Esophagus squamous epithelium (tissue), 5 donors: ENCODE measurements at regions not wholly inside any gene's neighbourhood (a gene's known extent, or its start where the extent isn't known, plus 50 kb on each side); places are given as distances from the start of the nearest gene placed in this dataset.

Experiments
- DNase-seq: peaks from one replicate; lab custom pipeline; 2025; lab: John Stamatoyannopoulos, UW
- H3K27ac ChIP-seq, 4 donors: fragments of 200-600 bp; sonication (generic); one replicate each; pipeline ENCODE4 v1.5.1; 2016 to 2019; ENCODE audit warnings: mild to moderate bottlenecking in 1 of 4
- H3K27me3 ChIP-seq, 4 donors: fragments of 200-600 bp; sonication (generic); 1 replicate in 3 of 4; 2 replicates in 1 of 4; pipeline versions ENCODE4 v1.5.1 to v1.6.0; 2017 to 2021; ENCODE audit warnings: antibody characterized with exemption in 1 of 4
- H3K36me3 ChIP-seq, 3 donors: fragments of 200-600 bp; sonication (generic); one replicate each; pipeline ENCODE4 v1.5.1; 2016 to 2019
- H3K4me1 ChIP-seq, 3 donors: fragments of 200-600 bp; sonication (generic); one replicate each; pipeline ENCODE4 v1.5.1; 2017 to 2019
- H3K4me3 ChIP-seq, 4 donors: fragments of 200-600 bp; sonication (generic); 1 replicate in 3 of 4; 2 replicates in 1 of 4; pipeline ENCODE4 v1.5.1; 2016 to 2019; ENCODE audit warnings: mild to moderate bottlenecking in 2 of 4, moderate library complexity in 1 of 4
- H3K9me3 ChIP-seq, 3 donors: fragments of 200-600 bp; sonication (generic); one replicate each; pipeline ENCODE4 v1.5.1; 2016 to 2019
- CTCF ChIP-seq, 6 experiments: fragments of 450-650 bp in 4 of 6; fragments of 200-600 bp in 2 of 6; sonication (generic) in 2 of 6; IDR thresholded peaks; one replicate each; pipeline ENCODE4 v1.5.1; 2016 to 2019; ENCODE audit warnings: antibody characterized with exemption in 6 of 6, mild to moderate bottlenecking in 4 of 6, moderate library complexity in 4 of 6
- POLR2A ChIP-seq, 4 donors: fragments of 450-650 bp; IDR thresholded peaks; one replicate each; pipeline ENCODE4 v1.6.1; 2017; ENCODE audit warnings: antibody characterized with exemption in 4 of 4, mild to moderate bottlenecking in 4 of 4, moderate library complexity in 3 of 4
- WGBS, 2 donors: methylation state at CpG; one replicate each; pipeline ENCODE4 v1.1.5; 2018; 5-methylcytosine and 5-hydroxymethylcytosine counted together
- intact Hi-C: fragments of 100-400 bp; cut with DNase I; formaldehyde crosslinking; loops from one replicate; pipeline ENCODE4 v1.15.0; 2022
- small RNA-seq, 4 donors: library from RNA; depleted of rRNA; stranded (forward); fragments of <200 nt; gene quantifications; one replicate each; pipeline ENCODE3, GENCODE V24; 2016
- donor health status: DM: yes; HTN: yes; CAD: no.

- H3K9me3 ChIP-seq: no peaks in the 10 kb centered on the region
- no peak overlapping the region for H3K4me3 ChIP-seq
- H3K4me1 ChIP-seq: no peaks in the 10 kb centered on the region
- TF ChIP-seq POLR2A (IDR thresholded peaks at IDR 0.05) (no peak), CTCF (IDR thresholded peaks at IDR 0.05) (no peak)
- no peaks in the 10 kb centered on the region for H3K36me3 ChIP-seq
- intact Hi-C loops: no loop called here
- no peaks in the 10 kb centered on the region for H3K27me3 ChIP-seq
- H3K27ac ChIP-seq: no peak overlapping the region
- DNase-seq: no peak
Measured at GRCh38 chr4:158459085-158459820, 62.4 kb upstream of the RXFP1 start.

- 46 to 53% methylated on average over 2 of the region's 2 CpGs for WGBS, 2 donors
- TF ChIP-seq CTCF (IDR thresholded peaks at IDR 0.05): no peak
- no peak for TF ChIP-seq POLR2A (IDR thresholded peaks at IDR 0.05)
- H3K36me3 ChIP-seq: no peaks in the 10 kb centered on the region
- no peaks in the 10 kb centered on the region for H3K9me3 ChIP-seq
- H3K4me3 ChIP-seq: no peak overlapping the region
- no peaks in the 10 kb centered on the region for H3K4me1 ChIP-seq
- intact Hi-C loops: no loop called here
- no peak for DNase-seq
- no peaks in the 10 kb centered on the region for H3K27me3 ChIP-seq
- no peak overlapping the region for H3K27ac ChIP-seq
Measured at GRCh38 chr4:158461336-158461735, 60.3 kb upstream of the RXFP1 start.

- TF ChIP-seq CTCF (IDR thresholded peaks at IDR 0.05): no peak
- TF ChIP-seq POLR2A (IDR thresholded peaks at IDR 0.05): no peak
Measured at GRCh38 chr4:158462611-158463010, 59.1 kb upstream of the RXFP1 start.

More at GRCh38 chr4:158462611-158463010, 59.1 kb upstream of the RXFP1 start:
- Histone ChIP-seq H3K9me3 (no peaks in the 10 kb centered on the region), H3K36me3 (no peaks in the 10 kb centered on the region), H3K27ac (no peak overlapping the region), H3K4me3 (no peak overlapping the region), H3K27me3 (no peaks in the 10 kb centered on the region), H3K4me1 (no peaks in the 10 kb centered on the region)
- intact Hi-C loops: no loop called here
- DNase-seq: no peak

Small RNA genes lying in the stretch of these regions (small RNA-seq; reads per million reads assigned to genes)
- gene RNU4-79P: 0 to 0.30 (median 0) reads per million in 4 donors
